CD4-positive, alpha-beta T cell (primary cell): ENCODE measurements at regions not wholly inside any gene's neighbourhood (a gene's known extent, or its start where the extent isn't known, plus 50 kb on each side); places are given as distances from the start of the nearest gene placed in this dataset.

Experiments
- ATAC-seq: fragments of 200-7000 bp; cut with Tn5 transposase; one replicate; pipeline ENCODE4 v1.10.0; 2022; ENCODE audit warnings: mild to moderate bottlenecking; ENCODE audit not compliant: poor library complexity
- CTCF ChIA-PET: fragments of 350-600 bp; sonication (Branson Sonifier 250); formaldehyde crosslinking; loops from one replicate; lab custom pipeline; 2021; ENCODE audit warnings: antibody characterized with exemption, inconsistent platforms; lab: Charles Lee
- POLR2A ChIA-PET: fragments of 350-600 bp; sonication (Branson Sonifier 250); formaldehyde crosslinking; loops from one replicate; lab custom pipeline; 2021; ENCODE audit warnings: antibody characterized with exemption, inconsistent platforms; lab: Charles Lee
- DNase-seq, 14 experiments: peaks; one replicate each; pipeline ENCODE4 v3.0.0-alpha.2; 2013 to 2020; ENCODE audit warnings: mixed read lengths in 2 of 14
- H3K27ac ChIP-seq, 2 donors: one replicate each; pipeline versions ENCODE4 v1.5.1 to v1.7.0; 2013; ENCODE audit warnings: low read length in 2 of 2, low read depth in 1 of 2, mild to moderate bottlenecking in 1 of 2
- H3K27me3 ChIP-seq, 2 experiments: 1 replicate in 1 of 2; 2 replicates in 1 of 2; pipeline versions ENCODE4 v1.6.1 to v1.7.0; 2013; ENCODE audit warnings: low read length in 2 of 2, control low read depth in 1 of 2, mild to moderate bottlenecking in 1 of 2, moderate library complexity in 1 of 2; ENCODE audit not compliant: insufficient read depth in 2 of 2, control insufficient read depth in 1 of 2
- H3K36me3 ChIP-seq: one replicate; pipeline ENCODE4 v1.6.1; 2013; ENCODE audit warnings: low read length, control low read depth; ENCODE audit not compliant: insufficient read depth
- H3K4me1 ChIP-seq: one replicate; pipeline ENCODE4 v1.6.1; 2013; ENCODE audit warnings: low read length, control low read depth; ENCODE audit not compliant: insufficient read depth
- H3K4me3 ChIP-seq: one replicate; pipeline ENCODE4 v1.5.1; 2013; ENCODE audit warnings: mild to moderate bottlenecking, low read length, moderate library complexity
- H3K9me3 ChIP-seq, 2 experiments: 1 replicate in 1 of 2; 2 replicates in 1 of 2; pipeline versions ENCODE4 v1.6.1 to v1.7.0; 2013; ENCODE audit warnings: low read length in 2 of 2, mild to moderate bottlenecking in 2 of 2, control low read depth in 1 of 2, moderate library complexity in 1 of 2; ENCODE audit not compliant: control insufficient read depth in 1 of 2, insufficient read depth in 1 of 2
- H3K27ac Mint-ChIP-seq: one replicate; pipeline ENCODE4 v1.8.0; 2020; ENCODE audit warnings: mixed read lengths
- H3K27me3 Mint-ChIP-seq: one replicate; pipeline ENCODE4 v1.8.0; 2021; ENCODE audit warnings: mixed read lengths
- H3K36me3 Mint-ChIP-seq: one replicate; pipeline ENCODE4 v1.8.0; 2021; ENCODE audit warnings: low read depth, mixed read lengths
- H3K4me1 Mint-ChIP-seq: one replicate; pipeline ENCODE4 v1.8.0; 2021; ENCODE audit warnings: low read depth, mixed read lengths
- H3K4me3 Mint-ChIP-seq: one replicate; pipeline ENCODE4 v1.8.0; 2020; ENCODE audit warnings: mild to moderate bottlenecking, mixed read lengths
- H3K9me3 Mint-ChIP-seq: one replicate; pipeline ENCODE4 v1.8.0; 2020; ENCODE audit warnings: mixed read lengths
- intact Hi-C, 2 experiments: fragments of 100-400 bp; cut with DNase I in 1 of 2; cut with micrococcal nuclease in 1 of 2; formaldehyde crosslinking; loops; one replicate each; pipeline versions ENCODE4 v1.15.1 to v1.9.0; 2023 to 2025; cut with DNase I, micrococcal nuclease
- TF ChIP-seq, protein P1 (sequence below): fragments of 200-600 bp; IDR thresholded peaks from one replicate; pipeline ENCODE4 v1.8.0; 2022; ENCODE audit warnings: antibody characterized with exemption, mild to moderate bottlenecking

DNA sequence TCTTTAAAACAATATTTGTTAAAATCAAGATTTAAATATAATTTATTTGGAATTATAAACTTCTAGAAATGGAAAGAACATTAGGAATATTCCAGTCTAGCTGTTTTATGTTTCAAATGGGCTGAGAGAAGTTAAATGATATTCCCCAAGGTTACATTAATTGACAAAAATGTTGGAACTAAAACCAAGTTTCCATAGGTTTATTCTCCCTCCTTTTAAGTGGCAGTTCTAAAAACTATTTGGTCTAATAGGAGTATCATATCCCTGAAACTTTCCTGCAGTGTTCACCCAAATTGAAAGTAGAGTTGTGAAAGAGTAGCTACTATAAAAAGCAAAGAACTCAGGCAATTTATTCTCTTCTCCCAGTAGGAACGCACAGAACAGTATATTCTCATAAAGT, 1185.5 kb downstream of the LRFN5 start:
- Mint-ChIP-seq H3K9me3 (peaks cover 8% of the 10 kb centered on the region), H3K4me1 (no peaks in the 10 kb centered on the region), H3K36me3 (no peaks in the 10 kb centered on the region), H3K4me3 (no peak overlapping the region), H3K27ac (no peak overlapping the region), H3K27me3 (no peaks in the 10 kb centered on the region)
- Histone ChIP-seq H3K4me3 (no peak overlapping the region), H3K36me3 (no peaks in the 10 kb centered on the region), H3K27ac (no peak overlapping the region), H3K4me1 (no peaks in the 10 kb centered on the region), H3K9me3 (no peaks in the 10 kb centered on the region), H3K27me3 (no peaks in the 10 kb centered on the region)
- TF ChIP-seq, protein P1, sequence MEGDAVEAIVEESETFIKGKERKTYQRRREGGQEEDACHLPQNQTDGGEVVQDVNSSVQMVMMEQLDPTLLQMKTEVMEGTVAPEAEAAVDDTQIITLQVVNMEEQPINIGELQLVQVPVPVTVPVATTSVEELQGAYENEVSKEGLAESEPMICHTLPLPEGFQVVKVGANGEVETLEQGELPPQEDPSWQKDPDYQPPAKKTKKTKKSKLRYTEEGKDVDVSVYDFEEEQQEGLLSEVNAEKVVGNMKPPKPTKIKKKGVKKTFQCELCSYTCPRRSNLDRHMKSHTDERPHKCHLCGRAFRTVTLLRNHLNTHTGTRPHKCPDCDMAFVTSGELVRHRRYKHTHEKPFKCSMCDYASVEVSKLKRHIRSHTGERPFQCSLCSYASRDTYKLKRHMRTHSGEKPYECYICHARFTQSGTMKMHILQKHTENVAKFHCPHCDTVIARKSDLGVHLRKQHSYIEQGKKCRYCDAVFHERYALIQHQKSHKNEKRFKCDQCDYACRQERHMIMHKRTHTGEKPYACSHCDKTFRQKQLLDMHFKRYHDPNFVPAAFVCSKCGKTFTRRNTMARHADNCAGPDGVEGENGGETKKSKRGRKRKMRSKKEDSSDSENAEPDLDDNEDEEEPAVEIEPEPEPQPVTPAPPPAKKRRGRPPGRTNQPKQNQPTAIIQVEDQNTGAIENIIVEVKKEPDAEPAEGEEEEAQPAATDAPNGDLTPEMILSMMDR, result no peak
- ChIA-PET POLR2A (no interaction called here), CTCF (no interaction called here)
- DNase-seq (no peak), ATAC-seq (no peak)
- intact Hi-C loops, result no loop called here

GRCh38 chr14:42782754-42783153, 1176.1 kb downstream of the LRFN5 start:
- intact Hi-C loops, result no loop called here
- H3K36me3 ChIP-seq, result no peaks in the 10 kb centered on the region
- H3K9me3 ChIP-seq, result peaks cover 0 to 10% of the 10 kb centered on the region in 2 experiments
- peaks cover 9% of the 10 kb centered on the region for H3K9me3 Mint-ChIP-seq
- H3K36me3 Mint-ChIP-seq, result no peaks in the 10 kb centered on the region
- ChIA-PET CTCF (no interaction called here), POLR2A (no interaction called here)
- no peaks in the 10 kb centered on the region for H3K27me3 Mint-ChIP-seq
- no peak for ATAC-seq
- no peak overlapping the region for H3K4me3 Mint-ChIP-seq
- TF ChIP-seq, protein P1, result no peak
- H3K4me1 ChIP-seq, result no peaks in the 10 kb centered on the region
- H3K27ac Mint-ChIP-seq, result no peak overlapping the region
- DNase-seq, result no peak
- H3K27ac ChIP-seq, result no peak overlapping the region
- no peaks in the 10 kb centered on the region for H3K4me1 Mint-ChIP-seq
- H3K4me3 ChIP-seq, result no peak overlapping the region
- no peaks in the 10 kb centered on the region for H3K27me3 ChIP-seq

GRCh38 chr14:42778984-42779383, 1172.3 kb downstream of the LRFN5 start:
- ATAC-seq, result no peak
- intact Hi-C loops, result no loop called here
- no peaks in the 10 kb centered on the region for H3K4me1 ChIP-seq

More at GRCh38 chr14:42778984-42779383, 1172.3 kb downstream of the LRFN5 start:
- Histone ChIP-seq H3K9me3 (no peaks in the 10 kb centered on the region), H3K36me3 (no peaks in the 10 kb centered on the region), H3K27ac (no peak overlapping the region), H3K27me3 (no peaks in the 10 kb centered on the region), H3K4me3 (no peak overlapping the region)
- CTCF ChIA-PET, result no interaction called here
- Mint-ChIP-seq H3K36me3 (no peaks in the 10 kb centered on the region), H3K4me1 (no peaks in the 10 kb centered on the region), H3K27ac (no peak overlapping the region), H3K27me3 (no peaks in the 10 kb centered on the region), H3K9me3 (peaks cover 8% of the 10 kb centered on the region), H3K4me3 (no peak overlapping the region)
- POLR2A ChIA-PET, result no interaction called here
- DNase-seq, result no peak
- TF ChIP-seq, protein P1, result no peak
